H9 (cell line): ENCODE measurements at regions not wholly inside any gene's neighbourhood (a gene's known extent, or its start where the extent isn't known, plus 50 kb on each side); places are given as distances from the start of the nearest gene placed in this dataset.
A peak's percentile ranks its signal among the peaks of the same experiment; 100 is the strongest.

Experiments
- DNase-seq: peaks from one replicate; pipeline ENCODE4 v3.0.0-alpha.2; 2017
- H2AFZ ChIP-seq: one replicate; pipeline ENCODE4 v1.6.1; 2013; ENCODE audit warnings: mild to moderate bottlenecking, low read length, control low read depth, moderate library complexity
- H2AK5ac ChIP-seq: 2 replicates; pipeline ENCODE4 v1.6.1; 2013; ENCODE audit warnings: low read length, control low read depth, mixed read lengths; ENCODE audit not compliant: insufficient read length
- H2BK120ac ChIP-seq: one replicate; pipeline ENCODE4 v1.6.1; 2013; ENCODE audit warnings: low read depth, mild to moderate bottlenecking, low read length, control low read depth, inconsistent platforms; ENCODE audit not compliant: poor library complexity, severe bottlenecking
- H2BK12ac ChIP-seq: 2 replicates; pipeline ENCODE4 v1.6.1; 2013; ENCODE audit warnings: low read length, control low read depth, mixed read lengths, low read depth; ENCODE audit not compliant: insufficient read length
- H2BK15ac ChIP-seq: 2 replicates; pipeline ENCODE4 v1.6.1; 2013; ENCODE audit warnings: low read depth, low read length, control low read depth
- H2BK20ac ChIP-seq: one replicate; pipeline ENCODE4 v1.6.1; 2013; ENCODE audit warnings: low read depth, mild to moderate bottlenecking, low read length, control low read depth, inconsistent platforms; ENCODE audit not compliant: poor library complexity, severe bottlenecking
- H2BK5ac ChIP-seq: 2 replicates; pipeline ENCODE4 v1.6.1; 2013; ENCODE audit warnings: low read length, control low read depth, mixed read lengths; ENCODE audit not compliant: insufficient read length
- H3K14ac ChIP-seq: 2 replicates; pipeline ENCODE4 v1.6.1; 2013; ENCODE audit warnings: low read length, control low read depth; ENCODE audit not compliant: insufficient read depth
- H3K18ac ChIP-seq: 2 replicates; pipeline ENCODE4 v1.6.1; 2013; ENCODE audit warnings: low read depth, mild to moderate bottlenecking, mixed read lengths, low read length, control low read depth; ENCODE audit not compliant: insufficient read length
- H3K23ac ChIP-seq: 2 replicates; pipeline ENCODE4 v1.6.1; 2013; ENCODE audit warnings: low read length, control low read depth, mixed read lengths, low read depth; ENCODE audit not compliant: insufficient read length
- H3K23me2 ChIP-seq: 2 replicates; pipeline ENCODE4 v1.6.1; 2013; ENCODE audit warnings: low read depth, mild to moderate bottlenecking, mixed read lengths, low read length, control low read depth; ENCODE audit not compliant: insufficient read length, poor library complexity, severe bottlenecking
- H3K27ac ChIP-seq: 2 replicates; pipeline ENCODE4 v1.5.1; 2013; ENCODE audit warnings: low read length, control low read depth, mixed read lengths, low read depth; ENCODE audit not compliant: insufficient read length
- H3K27me3 ChIP-seq: 2 replicates; pipeline ENCODE4 v1.6.1; 2013; ENCODE audit warnings: low read length, control low read depth, inconsistent platforms; ENCODE audit not compliant: insufficient read depth
- H3K4ac ChIP-seq: 2 replicates; pipeline ENCODE4 v1.6.1; 2013; ENCODE audit warnings: low read depth, mild to moderate bottlenecking, control low read depth, inconsistent platforms, low read length, moderate library complexity
- H3K4me1 ChIP-seq: 2 replicates; pipeline ENCODE4 v1.6.1; 2013; ENCODE audit warnings: low read length, control low read depth, inconsistent platforms; ENCODE audit not compliant: insufficient read depth
- H3K4me2 ChIP-seq: 2 replicates; pipeline ENCODE4 v1.6.1; 2013; ENCODE audit warnings: low read length, control low read depth, mixed read lengths; ENCODE audit not compliant: insufficient read length, insufficient read depth
- H3K56ac ChIP-seq: 2 replicates; pipeline ENCODE4 v1.6.1; 2013; ENCODE audit warnings: low read depth, mild to moderate bottlenecking, mixed read lengths, low read length, control low read depth; ENCODE audit not compliant: insufficient read length
- H3K79me1 ChIP-seq: 2 replicates; pipeline ENCODE4 v1.6.1; 2013; ENCODE audit warnings: low read depth, mild to moderate bottlenecking, moderate library complexity, low read length, control low read depth, inconsistent platforms; ENCODE audit not compliant: insufficient read depth, poor library complexity, severe bottlenecking
- H3K79me2 ChIP-seq: 2 replicates; pipeline ENCODE4 v1.6.1; 2013; ENCODE audit warnings: low read length, control low read depth, inconsistent platforms; ENCODE audit not compliant: insufficient read depth
- H3K9ac ChIP-seq: 2 replicates; pipeline ENCODE4 v1.6.1; 2013; ENCODE audit warnings: low read length, control low read depth, mixed read lengths; ENCODE audit not compliant: insufficient read length; ENCODE audit errors: extremely low read depth
- H3K9me3 ChIP-seq: one replicate; pipeline ENCODE4 v1.6.1; 2013; ENCODE audit warnings: low read depth, low read length, inconsistent platforms; ENCODE audit not compliant: control insufficient read depth
- H3T11ph ChIP-seq: one replicate; pipeline ENCODE4 v1.6.1; 2013; ENCODE audit warnings: mild to moderate bottlenecking, low read length, control low read depth, inconsistent platforms
- H4K20me1 ChIP-seq: one replicate; pipeline ENCODE4 v1.6.1; 2013; ENCODE audit not compliant: control insufficient read depth, insufficient read length, insufficient read depth
- H4K5ac ChIP-seq: 2 replicates; pipeline ENCODE4 v1.6.1; 2013; ENCODE audit warnings: low read depth, mild to moderate bottlenecking, mixed read lengths, low read length, control low read depth; ENCODE audit not compliant: insufficient read length
- H4K8ac ChIP-seq: replicated peaks from 2 replicates; pipeline ENCODE4 v1.6.1; 2013; ENCODE audit warnings: low read length, control low read depth, mixed read lengths, low read depth; ENCODE audit not compliant: insufficient read length
- H4K91ac ChIP-seq: 2 replicates; pipeline ENCODE4 v1.6.1; 2013; ENCODE audit warnings: low read depth, mild to moderate bottlenecking, moderate library complexity, mixed read lengths, low read length, control low read depth; ENCODE audit not compliant: insufficient read length
- H3K27ac Mint-ChIP-seq, 3 experiments: 2 replicates in 2 of 3; 3 replicates in 1 of 3; pipeline ENCODE4 v1.8.0; 2020 to 2021; ENCODE audit warnings: mixed read lengths in 3 of 3, mild to moderate bottlenecking in 1 of 3, moderate library complexity in 1 of 3
- H3K27me3 Mint-ChIP-seq: 2 replicates; pipeline ENCODE4 v1.8.0; 2021; ENCODE audit warnings: low read depth, mild to moderate bottlenecking, moderate library complexity, mixed read lengths
- H3K36me3 Mint-ChIP-seq, 3 experiments: 2 replicates in 2 of 3; 3 replicates in 1 of 3; pipeline ENCODE4 v1.8.0; 2020 to 2021; ENCODE audit warnings: low read depth in 3 of 3, mixed read lengths in 3 of 3; ENCODE audit not compliant: insufficient read depth in 1 of 3
- H3K4me1 Mint-ChIP-seq, 2 experiments: 2 replicates each; pipeline ENCODE4 v1.8.0; 2020; ENCODE audit warnings: mixed read lengths in 2 of 2
- H3K4me3 Mint-ChIP-seq, 2 experiments: 2 replicates in 1 of 2; 3 replicates in 1 of 2; pipeline ENCODE4 v1.8.0; 2020 to 2021; ENCODE audit warnings: mild to moderate bottlenecking in 2 of 2, mixed read lengths in 2 of 2, moderate library complexity in 1 of 2
- H3K9me3 Mint-ChIP-seq, 2 experiments: 2 replicates in 1 of 2; 3 replicates in 1 of 2; pipeline ENCODE4 v1.8.0; 2020; ENCODE audit warnings: mild to moderate bottlenecking in 2 of 2, mixed read lengths in 2 of 2, moderate library complexity in 1 of 2
- WGBS: extraction: QIAGEN DNeasy Blood & Tissue Kit; methylation state at CpG from one replicate; pipeline ENCODE4 v1.1.7; 2013; ENCODE audit warnings: missing lambda C conversion rate, low lambda C conversion rate, mixed read lengths; ENCODE audit not compliant: insufficient read length; ENCODE audit errors: extremely low coverage; 5-methylcytosine and 5-hydroxymethylcytosine counted together
- TF ChIP-seq, protein P1 (sequence below): fragments of 200-600 bp; sonication (generic); conservative IDR thresholded peaks from 3 replicates; pipeline ENCODE4 v1.8.0; 2021; ENCODE audit warnings: antibody characterized with exemption, mild to moderate bottlenecking

DNA sequence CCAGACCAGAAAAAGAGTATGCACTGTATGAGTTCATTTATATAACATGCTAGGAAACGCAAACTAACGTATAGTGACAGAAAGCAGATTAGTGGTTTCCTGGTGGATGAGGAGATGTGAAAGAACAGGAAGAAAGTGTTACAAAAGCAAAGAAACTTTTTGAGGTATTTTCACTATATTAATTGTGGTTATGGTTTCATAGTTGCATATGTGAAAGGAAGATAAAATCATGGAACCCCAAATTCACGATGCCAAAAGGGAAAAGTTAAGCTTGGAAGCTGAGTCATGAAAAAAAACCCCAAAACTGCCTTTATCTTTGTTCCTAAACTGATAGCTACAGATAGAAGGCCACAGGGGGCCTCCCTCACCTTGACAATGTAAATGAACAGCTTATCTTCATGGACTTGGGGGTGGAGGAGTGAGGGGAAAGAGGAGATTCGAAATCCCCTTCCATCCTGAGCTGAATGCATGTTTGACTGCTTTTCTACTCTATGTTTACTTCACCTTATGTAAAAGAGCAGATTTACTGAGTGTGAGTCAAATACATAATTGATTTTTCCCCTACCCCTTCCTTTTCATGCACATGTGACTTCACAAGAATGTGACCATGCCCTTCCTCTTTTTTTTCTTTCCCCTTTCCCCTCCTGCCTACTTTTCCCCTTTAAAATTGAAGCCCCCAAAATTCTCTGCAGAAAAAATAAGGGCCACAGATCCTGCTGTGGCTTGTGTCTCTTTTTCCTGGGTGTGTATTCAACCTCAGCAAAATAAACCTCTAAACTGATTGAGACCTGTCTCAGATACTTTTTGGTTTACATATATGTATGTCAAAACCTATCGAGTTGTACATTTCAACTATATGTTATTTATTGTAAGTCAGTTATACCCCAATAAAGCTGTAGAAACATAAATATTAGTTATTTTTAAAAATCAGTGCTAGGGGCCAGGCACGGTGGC lies 100.1 kb upstream of the TLK1 start:
- Histone ChIP-seq H3K14ac (no peak overlapping the region), H2BK15ac (no peak overlapping the region), H3K4me1 (no peaks in the 10 kb centered on the region), H3K56ac (no peak overlapping the region), H3K23me2 (no peaks in the 10 kb centered on the region), H3K9ac (no peak overlapping the region), H3K18ac (no peak overlapping the region), H2AK5ac (no peak overlapping the region), H2BK120ac (no peak overlapping the region), H3K4me2 (no peak overlapping the region), H3T11ph (no peak overlapping the region), H3K23ac (no peak overlapping the region), H3K79me1 (no peaks in the 10 kb centered on the region), H4K20me1 (no peaks in the 10 kb centered on the region), H2BK12ac (no peak overlapping the region), H3K27ac (peak overlapping the region; percentile 59), H3K79me2 (no peaks in the 10 kb centered on the region), H3K4ac (no peak overlapping the region), H4K91ac (no peak overlapping the region), H3K27me3 (no peaks in the 10 kb centered on the region), H2BK5ac (no peak overlapping the region), H2BK20ac (no peak overlapping the region), H3K9me3 (no peaks in the 10 kb centered on the region), H2AFZ (no peak overlapping the region), H4K8ac (no peak overlapping the region), H4K5ac (no peak overlapping the region)
- Mint-ChIP-seq H3K4me3 (no peak overlapping the region; a peak in 1 of 5 replicates), H3K4me1 (peaks cover 29 to 31% of the 10 kb centered on the region in 2 experiments), H3K9me3 (peaks cover 3% of the 10 kb centered on the region in 2 experiments; a peak in 4 of 5 replicates), H3K36me3 (peaks cover 0 to 12% (median 2%) of the 10 kb centered on the region in 3 experiments; a peak in 3 of 7 replicates), H3K27me3 (no peaks in the 10 kb centered on the region), H3K27ac (peak overlapping the region; percentile 91 to 94 (median 91); a peak in 6 of 7 replicates)
- no CpG with 5 or more reads among the region's 6 CpGs for WGBS
- peak; percentile 42 for DNase-seq
- TF ChIP-seq, protein P1, sequence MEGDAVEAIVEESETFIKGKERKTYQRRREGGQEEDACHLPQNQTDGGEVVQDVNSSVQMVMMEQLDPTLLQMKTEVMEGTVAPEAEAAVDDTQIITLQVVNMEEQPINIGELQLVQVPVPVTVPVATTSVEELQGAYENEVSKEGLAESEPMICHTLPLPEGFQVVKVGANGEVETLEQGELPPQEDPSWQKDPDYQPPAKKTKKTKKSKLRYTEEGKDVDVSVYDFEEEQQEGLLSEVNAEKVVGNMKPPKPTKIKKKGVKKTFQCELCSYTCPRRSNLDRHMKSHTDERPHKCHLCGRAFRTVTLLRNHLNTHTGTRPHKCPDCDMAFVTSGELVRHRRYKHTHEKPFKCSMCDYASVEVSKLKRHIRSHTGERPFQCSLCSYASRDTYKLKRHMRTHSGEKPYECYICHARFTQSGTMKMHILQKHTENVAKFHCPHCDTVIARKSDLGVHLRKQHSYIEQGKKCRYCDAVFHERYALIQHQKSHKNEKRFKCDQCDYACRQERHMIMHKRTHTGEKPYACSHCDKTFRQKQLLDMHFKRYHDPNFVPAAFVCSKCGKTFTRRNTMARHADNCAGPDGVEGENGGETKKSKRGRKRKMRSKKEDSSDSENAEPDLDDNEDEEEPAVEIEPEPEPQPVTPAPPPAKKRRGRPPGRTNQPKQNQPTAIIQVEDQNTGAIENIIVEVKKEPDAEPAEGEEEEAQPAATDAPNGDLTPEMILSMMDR = no peak
